ENCODE measurements at regions not wholly inside any gene's neighbourhood (a gene's known extent, or its start where the extent isn't known, plus 50 kb on each side); places are given as distances from the start of the nearest gene placed in this dataset.

- intact Hi-C loops (cut with micrococcal nuclease), result no loop called here
- no peak for ATAC-seq
- H3K9ac ChIP-seq (ENCODE audit: insufficient read depth in 1 of 2, low read depth in 2 of 2, low read length in 2 of 2), result no peak overlapping the region
- no peak overlapping the region for H2AFZ ChIP-seq (ENCODE audit: low read depth, low read length)
- H3K36me3 ChIP-seq (ENCODE audit: control insufficient read depth, insufficient read depth, low read length), result no peaks in the 10 kb centered on the region
- H3K4me1 ChIP-seq (replicated peaks in 1 of 2; ENCODE audit: control insufficient read depth in 2 of 2, insufficient read depth in 2 of 2, low read length in 2 of 2), result no peaks in the 10 kb centered on the region
- H3K9me3 ChIP-seq (replicated peaks; ENCODE audit: control insufficient read depth, insufficient read depth, low read depth, low read length), result no peaks in the 10 kb centered on the region
- ChIA-PET POLR2A (no interaction called here), CTCF (ENCODE audit: low intra/inter-chr PET ratio) (no interaction called here)
- in situ Hi-C loops (cut with MboI), result no loop called here
- no peaks in the 10 kb centered on the region for H3K9me1 ChIP-seq (ENCODE audit: control insufficient read depth, insufficient read depth, low read length)
- no peak overlapping the region for H3K27ac ChIP-seq (ENCODE audit: extremely low read depth, low read depth, low read length)
- BruUV-seq (replicated peaks), result no TSS peak
- H3K4me2 ChIP-seq (ENCODE audit: insufficient read depth, low read length), result no peak overlapping the region
- TF ChIP-seq PCBP1 (IDR thresholded peaks at IDR 0.05; ENCODE audit: low read depth, low read length, poor library complexity, severe bottlenecking), result no peak
- no peak for TF ChIP-seq MTA3 (IDR thresholded peaks at IDR 0.05; ENCODE audit: borderline replicate concordance)
- TF ChIP-seq HMBOX1 (IDR thresholded peaks at IDR 0.05), result no peak
- TF ChIP-seq ZBED1 (IDR thresholded peaks at IDR 0.05), result no peak
- no peak for TF ChIP-seq CREB1 (IDR thresholded peaks at IDR 0.05)
- TF ChIP-seq CREB1 (CRISPR knock-in tag; IDR thresholded peaks at IDR 0.05), result no peak
- TF ChIP-seq ELF1 (tag; IDR thresholded peaks at IDR 0.05), result no peak
- TF ChIP-seq ZNF232 (CRISPR knock-in tag; IDR thresholded peaks at IDR 0.05), result no peak
- TF ChIP-seq FUS (optimal IDR thresholded peaks at IDR 0.05; ENCODE audit: low read depth, low read length), result no peak
- TF ChIP-seq HNRNPK (IDR thresholded peaks at IDR 0.05; ENCODE audit: low read depth, low read length, poor library complexity, severe bottlenecking), result no peak
- TF ChIP-seq ZNF239 (CRISPR knock-in tag; IDR thresholded peaks at IDR 0.05), result no peak
- TF ChIP-seq ZNF717 (CRISPR knock-in tag; IDR thresholded peaks at IDR 0.05), result no peak
- TF ChIP-seq RBFOX2 (IDR thresholded peaks at IDR 0.05; ENCODE audit: low read depth, low read length), result no peak
- no peak for TF ChIP-seq ZNF146 (CRISPR knock-in tag; IDR thresholded peaks at IDR 0.05; ENCODE audit: unreplicated experiment)
- no peak for TF ChIP-seq ZBTB7A (IDR thresholded peaks at IDR 0.05; ENCODE audit: borderline replicate concordance, control insufficient read depth, low read depth, low read length)
- no peak for TF ChIP-seq TRIM24 (IDR thresholded peaks at IDR 0.05)
- TF ChIP-seq TBL1XR1 (IDR thresholded peaks at IDR 0.05; ENCODE audit: low read length in 2 of 2), result no peak
- TF ChIP-seq CHD4 (IDR thresholded peaks at IDR 0.05; ENCODE audit: insufficient read depth, insufficient replicate concordance, low read depth, low read length, poor library complexity, severe bottlenecking), result no peak
- TF ChIP-seq ZSCAN29 (IDR thresholded peaks at IDR 0.05), result no peak
- no peak overlapping the region for H3K4me3 ChIP-seq
- 0% methylated on average over 1 of the region's 1 CpG for WGBS (ENCODE audit: insufficient coverage, low coverage, missing lambda C conversion rate)
- no peaks in the 10 kb centered on the region for H4K20me1 ChIP-seq (replicated peaks; ENCODE audit: control insufficient read depth, insufficient read depth, low read length)
- FAIRE-seq, result no peak
- DNase-seq (ENCODE audit: extremely low read depth in 1 of 4, low spot score in 3 of 4), result no peak
- H3K27me3 ChIP-seq (ENCODE audit: control insufficient read depth in 2 of 2, insufficient read depth in 2 of 2, low read length in 2 of 2), result no peaks in the 10 kb centered on the region
- no peaks in the 10 kb centered on the region for H3K79me2 ChIP-seq (ENCODE audit: control insufficient read depth, insufficient read depth, low read length)
These were observed 135.9 kb upstream of the SPANXB1 start for GRCh38 chrX:140866446-140866845.

Data from K562 (cell line).